ENCODE measurements at regions not wholly inside any gene's neighbourhood (a gene's known extent, or its start where the extent isn't known, plus 50 kb on each side); places are given as distances from the start of the nearest gene placed in this dataset.

DNA sequence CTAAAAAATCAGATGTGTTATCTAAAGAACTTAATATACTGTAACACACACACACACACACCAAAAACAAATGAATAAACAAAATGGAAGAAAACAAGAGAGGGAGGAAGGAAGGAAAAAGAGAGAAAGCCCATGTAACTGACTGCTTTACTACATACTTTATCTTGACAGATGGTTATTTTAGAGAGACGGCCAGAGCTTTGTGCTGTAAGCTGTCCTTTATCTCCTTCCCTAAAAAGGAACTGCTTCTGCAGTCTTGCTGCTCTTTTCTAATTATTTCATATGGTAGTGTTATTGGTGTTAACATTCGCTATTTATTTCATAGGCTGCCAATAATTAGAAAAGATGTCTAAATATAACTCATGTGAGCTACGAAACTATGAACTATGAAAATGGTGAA, 1384.6 kb downstream of the MRPL39 start:
- TF ChIP-seq, protein P1, sequence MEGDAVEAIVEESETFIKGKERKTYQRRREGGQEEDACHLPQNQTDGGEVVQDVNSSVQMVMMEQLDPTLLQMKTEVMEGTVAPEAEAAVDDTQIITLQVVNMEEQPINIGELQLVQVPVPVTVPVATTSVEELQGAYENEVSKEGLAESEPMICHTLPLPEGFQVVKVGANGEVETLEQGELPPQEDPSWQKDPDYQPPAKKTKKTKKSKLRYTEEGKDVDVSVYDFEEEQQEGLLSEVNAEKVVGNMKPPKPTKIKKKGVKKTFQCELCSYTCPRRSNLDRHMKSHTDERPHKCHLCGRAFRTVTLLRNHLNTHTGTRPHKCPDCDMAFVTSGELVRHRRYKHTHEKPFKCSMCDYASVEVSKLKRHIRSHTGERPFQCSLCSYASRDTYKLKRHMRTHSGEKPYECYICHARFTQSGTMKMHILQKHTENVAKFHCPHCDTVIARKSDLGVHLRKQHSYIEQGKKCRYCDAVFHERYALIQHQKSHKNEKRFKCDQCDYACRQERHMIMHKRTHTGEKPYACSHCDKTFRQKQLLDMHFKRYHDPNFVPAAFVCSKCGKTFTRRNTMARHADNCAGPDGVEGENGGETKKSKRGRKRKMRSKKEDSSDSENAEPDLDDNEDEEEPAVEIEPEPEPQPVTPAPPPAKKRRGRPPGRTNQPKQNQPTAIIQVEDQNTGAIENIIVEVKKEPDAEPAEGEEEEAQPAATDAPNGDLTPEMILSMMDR (IDR thresholded peaks at IDR 0.05; ENCODE audit: low read depth, low read length): no peak
- no peak for DNase-seq (ENCODE audit: extremely low read depth, low read depth)

DNA sequence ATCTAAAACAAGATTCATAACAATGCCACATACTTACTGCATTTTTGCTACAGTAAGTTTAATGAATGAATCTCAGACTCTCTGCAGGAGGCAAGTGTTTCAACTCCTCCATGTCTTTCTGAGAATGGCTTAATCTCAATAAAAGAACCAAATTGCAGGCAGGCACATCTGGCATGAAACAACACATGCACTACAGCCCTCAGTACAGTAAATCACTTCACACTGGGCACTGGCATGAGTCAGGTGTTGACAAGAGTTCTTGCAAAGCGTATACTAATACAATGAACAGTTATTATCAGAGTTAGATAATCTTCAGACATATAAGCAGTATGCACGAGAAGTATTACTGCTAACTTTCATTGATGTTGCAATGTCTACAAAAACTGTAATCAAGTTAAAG, 1386.8 kb downstream of the MRPL39 start:
- TF ChIP-seq, protein P1 (IDR thresholded peaks at IDR 0.05; ENCODE audit: low read depth, low read length): no peak
- no peak for DNase-seq (ENCODE audit: extremely low read depth, low read depth)

GRCh38 chr21:24217151-24217550, 1390.1 kb downstream of the MRPL39 start:
- TF ChIP-seq, protein P1 (IDR thresholded peaks at IDR 0.05; ENCODE audit: low read depth, low read length): no peak
- no peak for DNase-seq (ENCODE audit: extremely low read depth, low read depth)

GRCh38 chr21:24210130-24210529, 1397.2 kb downstream of the MRPL39 start:
- TF ChIP-seq, protein P1 (IDR thresholded peaks at IDR 0.05; ENCODE audit: low read depth, low read length): no peak
- no peak for DNase-seq (ENCODE audit: extremely low read depth, low read depth)

GRCh38 chr21:24208562-24209260, 1398.6 kb downstream of the MRPL39 start:
- TF ChIP-seq, protein P1 (IDR thresholded peaks at IDR 0.05; ENCODE audit: low read depth, low read length): no peak
- no peak for DNase-seq (ENCODE audit: extremely low read depth, low read depth)

DNA sequence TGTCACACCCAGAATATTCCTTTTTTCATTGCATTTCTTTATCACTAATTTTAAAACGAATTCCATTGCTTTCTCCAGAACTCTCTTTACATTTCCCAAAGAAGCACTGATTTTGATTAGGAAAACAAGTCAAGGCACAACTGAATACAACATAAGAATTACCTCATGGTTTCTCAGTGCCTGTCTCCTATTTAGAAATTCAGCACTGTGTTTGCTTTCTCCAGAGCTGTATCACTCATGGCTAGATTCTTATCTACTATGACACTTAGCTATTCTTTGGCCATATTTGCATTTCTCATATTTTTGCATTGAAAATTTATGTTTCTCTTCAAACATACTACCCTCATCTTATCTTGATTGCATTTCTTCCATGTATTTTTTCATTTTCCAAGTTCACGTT, 1402.0 kb downstream of the MRPL39 start:
- DNase-seq (ENCODE audit: extremely low read depth, low read depth): no peak
- TF ChIP-seq, protein P1 (IDR thresholded peaks at IDR 0.05; ENCODE audit: low read depth, low read length): no peak

DNA sequence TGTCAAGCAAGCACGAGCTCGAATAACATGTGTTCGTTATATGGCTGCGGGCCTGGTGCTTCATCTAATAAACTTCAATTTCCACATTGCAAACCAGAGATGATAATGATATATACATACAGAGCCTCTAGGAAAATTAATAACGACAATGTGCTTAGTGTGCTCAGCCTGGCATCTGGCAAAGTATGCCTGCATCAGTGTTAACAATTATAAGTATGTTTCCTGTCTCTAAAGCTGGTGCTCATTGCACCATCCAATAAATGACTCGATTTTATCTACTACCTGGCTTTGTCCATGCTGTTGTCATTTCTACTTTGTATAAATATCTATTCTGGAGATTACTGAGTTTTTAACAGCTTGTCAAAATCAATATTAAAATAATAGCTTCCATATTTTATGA, 1402.6 kb downstream of the MRPL39 start:
- no peak for DNase-seq (ENCODE audit: extremely low read depth, low read depth)
- TF ChIP-seq, protein P1 (IDR thresholded peaks at IDR 0.05; ENCODE audit: low read depth, low read length): no peak

Data from AG09319 (cell line).